Stimulated activated CD4-positive, alpha-beta T cell treated with anti-CD3 and anti-CD28 coated beads, TNF-alpha, amount 100 ng/mL, for 1 hour (primary cell): ENCODE measurements at regions not wholly inside any gene's neighbourhood (a gene's known extent, or its start where the extent isn't known, plus 50 kb on each side); places are given as distances from the start of the nearest gene placed in this dataset.

Experiments
- DNase-seq, 3 donors: peaks; one replicate each; pipeline ENCODE4 v3.0.0-alpha.2; 2020; ENCODE audit warnings: low read depth in 3 of 3, low spot score in 1 of 3

- DNase-seq, result no peak
These were observed 277.0 kb downstream of the NPIPA8 start for GRCh38 chr16:18059577-18059976.

GRCh38 chr16:18059089-18059488 is 277.4 kb downstream of the NPIPA8 start:
- DNase-seq, result no peak

DNA sequence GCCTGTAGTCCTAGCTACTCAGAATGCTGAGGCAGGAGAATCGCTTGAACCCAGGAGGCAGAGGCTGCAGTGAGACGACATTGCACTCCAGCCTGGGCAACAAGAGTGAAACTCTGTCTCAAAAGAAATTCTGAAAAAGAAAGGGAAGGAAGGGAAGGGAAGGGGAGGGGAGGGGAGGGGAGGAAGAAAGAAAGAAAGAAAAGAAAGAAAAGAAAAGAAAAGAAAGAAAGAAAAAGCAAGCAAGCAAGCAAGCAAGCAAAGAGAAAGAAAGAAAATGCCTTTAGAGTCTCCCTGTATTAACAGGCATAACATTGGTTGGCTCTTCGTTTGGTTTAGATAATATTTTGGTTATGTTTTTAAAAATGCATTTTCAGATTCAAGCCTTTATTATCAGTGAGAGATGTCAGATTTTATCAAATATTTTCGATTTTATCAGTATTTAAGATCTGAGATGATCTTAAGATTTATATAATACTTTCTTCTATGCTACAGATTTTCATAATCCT is 281.1 kb downstream of the NPIPA8 start:
- no peak for DNase-seq

GRCh38 chr16:18050777-18051176 is 285.8 kb downstream of the NPIPA8 start:
- no peak for DNase-seq

- DNase-seq, result no peak
These were observed 286.3 kb downstream of the NPIPA8 start for GRCh38 chr16:18050234-18050633.

GRCh38 chr16:18049547-18050133 is 286.9 kb downstream of the NPIPA8 start:
- no peak for DNase-seq

- no peak for DNase-seq
These were observed 287.5 kb downstream of the NPIPA8 start for GRCh38 chr16:18048853-18049546.

DNA sequence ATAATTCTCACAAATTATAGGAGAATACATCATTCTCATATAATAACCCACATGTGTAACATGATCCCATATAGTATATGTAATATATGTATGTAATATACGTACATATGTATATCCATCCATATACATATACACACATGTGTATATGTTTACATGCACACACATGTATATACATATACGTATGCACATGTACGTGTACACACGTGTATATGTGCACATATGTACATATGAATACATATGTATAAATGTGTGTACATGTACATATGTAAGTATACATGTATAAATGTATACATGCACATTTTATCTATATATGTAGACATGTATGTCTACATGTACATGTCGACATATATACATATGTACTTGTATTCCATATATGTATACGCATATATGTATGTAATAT is 288.8 kb downstream of the NPIPA8 start:
- no peak for DNase-seq

DNA sequence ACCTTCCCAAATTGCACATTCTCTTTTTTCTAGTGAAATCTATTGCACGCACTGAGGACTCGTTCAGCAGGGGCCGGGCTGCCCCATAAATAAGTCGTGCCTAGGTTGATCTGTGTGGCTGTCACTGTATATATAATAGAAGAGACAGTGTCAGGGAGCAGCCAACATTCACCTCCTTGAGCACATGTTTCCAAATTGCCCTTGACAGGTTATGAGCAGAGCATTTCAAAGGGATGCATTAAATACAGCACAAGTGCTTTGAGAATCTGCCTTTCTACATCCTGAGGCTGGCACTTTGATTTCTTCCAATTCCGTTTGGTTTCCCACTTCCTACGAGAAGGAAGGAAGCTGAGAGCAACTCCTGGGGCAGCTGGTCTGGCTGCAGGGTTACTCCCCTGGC is 291.2 kb downstream of the NPIPA8 start:
- no peak for DNase-seq

- no peak for DNase-seq
These were observed 294.4 kb downstream of the NPIPA8 start for GRCh38 chr16:18041864-18042834.

- no peak for DNase-seq
These were observed 296.6 kb downstream of the NPIPA8 start for GRCh38 chr16:18039931-18040330.

DNA sequence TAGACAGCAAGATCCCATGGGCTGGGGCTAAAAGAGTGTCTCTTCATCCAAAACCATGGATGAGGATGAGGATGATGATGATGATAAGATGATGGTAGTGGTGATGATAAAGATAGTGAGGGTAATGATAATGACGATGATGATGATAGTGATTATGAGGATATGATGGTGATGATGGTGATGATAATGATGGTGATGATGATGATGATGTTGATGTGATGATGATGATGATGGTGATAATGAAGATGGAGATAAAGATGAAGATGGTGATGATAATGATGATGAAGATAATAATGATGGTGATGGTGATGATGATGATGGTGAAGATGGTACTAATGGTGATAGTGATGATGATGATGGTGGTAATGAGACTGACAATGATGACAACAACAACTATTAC is 299.5 kb downstream of the NPIPA8 start:
- DNase-seq, result no peak

DNA sequence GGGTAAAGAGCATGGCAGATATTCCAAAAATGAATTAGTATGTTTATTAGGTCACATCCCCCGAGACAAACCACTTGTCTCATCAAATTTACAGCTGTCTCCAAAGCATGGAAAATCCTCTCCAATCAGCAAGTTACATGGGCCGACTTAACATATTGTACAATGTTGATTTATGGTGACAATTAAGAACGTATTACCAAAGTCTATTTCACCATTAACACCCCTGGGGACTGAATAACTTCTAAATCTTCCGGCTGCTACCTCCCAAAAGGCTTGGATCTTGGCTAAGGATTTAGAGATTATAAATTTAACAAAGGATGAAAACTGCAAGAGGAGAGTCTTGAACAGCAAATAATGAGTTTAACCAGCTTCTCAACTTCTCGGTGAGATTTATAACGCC is 311.9 kb downstream of the NPIPA8 start:
- no peak for DNase-seq

DNA sequence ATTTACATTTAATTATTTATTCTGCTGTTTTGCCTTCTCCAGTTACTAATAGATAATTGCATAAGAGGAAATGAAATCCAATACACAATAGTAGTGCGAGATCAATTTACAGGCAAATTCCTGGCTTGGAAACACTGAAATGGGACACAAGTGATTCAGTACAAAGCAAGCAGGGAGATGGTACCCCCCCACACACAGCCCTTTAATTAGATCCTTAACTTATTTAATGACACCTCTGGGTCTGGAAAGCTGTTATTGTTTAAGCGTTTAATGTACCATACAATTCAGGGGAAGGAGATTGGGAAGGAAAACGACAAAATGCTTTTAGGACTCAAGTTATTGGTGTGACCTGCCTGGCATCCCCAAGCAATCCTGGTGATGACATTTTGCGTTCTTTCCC is 318.2 kb downstream of the NPIPA8 start:
- no peak for DNase-seq

- DNase-seq, result no peak
These were observed 322.7 kb downstream of the NPIPA8 start for GRCh38 chr16:18013863-18014262.

DNA sequence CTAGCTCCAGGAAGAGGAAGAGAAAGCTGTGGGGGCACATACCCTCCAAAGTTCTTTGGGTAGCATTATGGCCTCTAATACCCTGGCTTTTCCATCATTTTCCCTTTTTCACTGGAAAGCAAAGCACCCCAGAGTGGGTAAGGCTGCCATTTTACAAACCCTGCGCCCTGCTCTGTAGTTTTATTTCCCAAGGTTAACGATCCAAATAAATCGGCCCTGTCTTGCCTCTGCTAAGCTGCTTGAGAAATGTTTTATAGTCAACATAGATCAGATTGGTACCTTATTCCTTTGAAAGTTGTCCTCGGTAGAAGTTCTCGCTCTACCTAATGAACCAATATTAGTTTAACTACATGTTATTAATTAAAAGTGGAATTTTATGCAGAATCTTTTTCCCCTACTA is 328.2 kb downstream of the NPIPA8 start:
- DNase-seq, result no peak

DNA sequence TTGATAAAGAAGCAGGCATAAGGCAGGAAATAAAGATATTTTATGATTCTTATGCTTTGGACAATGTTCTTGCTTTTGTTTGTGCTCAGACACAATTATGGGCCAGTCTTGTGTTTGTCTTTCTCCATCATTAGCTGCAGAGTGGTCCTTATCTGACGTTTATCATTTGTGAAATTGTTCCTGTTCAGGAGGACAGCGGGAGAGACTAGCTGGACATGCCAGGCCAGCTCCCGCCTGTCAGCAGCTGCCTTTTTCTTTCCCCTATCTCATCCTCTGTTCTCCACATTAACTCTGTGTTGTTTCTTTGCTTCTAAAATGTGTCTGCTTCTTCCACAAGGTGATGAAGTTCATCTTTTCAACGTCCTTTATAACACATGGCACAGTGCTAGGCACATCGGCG is 333.5 kb downstream of the NPIPA8 start:
- DNase-seq, result no peak

- DNase-seq, result no peak
These were observed 337.5 kb downstream of the NPIPA8 start for GRCh38 chr16:17998996-17999395.

DNA sequence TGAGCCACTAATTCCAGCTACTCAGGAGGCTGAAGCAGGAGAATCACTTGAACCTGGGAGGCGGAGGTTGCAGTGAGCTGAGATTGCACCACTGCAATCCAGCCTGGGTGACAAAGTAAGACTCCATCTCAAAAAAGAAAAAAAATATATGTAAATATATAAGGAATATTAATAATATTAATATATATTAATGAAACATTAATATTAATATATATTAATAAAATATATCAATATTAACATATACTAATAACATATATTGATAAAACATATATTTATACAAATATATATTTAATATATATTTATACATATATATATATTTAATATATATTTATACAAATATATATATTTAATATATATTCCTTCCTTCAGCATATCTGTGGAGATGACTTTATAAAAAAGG is 338.0 kb downstream of the NPIPA8 start:
- no peak for DNase-seq

DNA sequence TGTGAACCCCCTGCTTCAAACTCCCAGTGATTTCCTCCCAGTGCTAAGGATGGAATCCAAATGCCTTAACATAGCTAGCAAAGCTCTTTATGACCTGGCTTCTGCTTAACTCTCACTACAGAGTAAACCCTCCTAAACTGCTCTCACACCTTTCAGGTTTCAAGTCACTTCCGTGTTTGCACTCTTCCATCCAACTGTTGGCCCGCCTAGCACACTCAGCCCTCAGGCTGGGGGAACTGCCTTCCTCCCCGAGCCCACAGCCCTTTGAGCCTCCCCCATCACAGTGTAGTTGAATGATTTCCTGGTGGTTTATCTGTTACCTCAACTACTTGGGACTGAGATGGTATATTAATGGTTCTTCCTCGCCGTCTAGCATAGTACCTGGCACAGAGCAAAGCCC is 342.5 kb downstream of the NPIPA8 start:
- DNase-seq, result no peak

GRCh38 chr16:17992416-17992815 is 344.1 kb downstream of the NPIPA8 start:
- DNase-seq, result no peak

- DNase-seq, result no peak
These were observed 347.3 kb downstream of the NPIPA8 start for GRCh38 chr16:17989255-17989654.
